IPS-18a (cell line): ENCODE measurements at regions not wholly inside any gene's neighbourhood (a gene's known extent, or its start where the extent isn't known, plus 50 kb on each side); places are given as distances from the start of the nearest gene placed in this dataset.
"Not testable (repeated sequence)": the region's sequence is repeated elsewhere in the genome, so short reads cannot be mapped to it uniquely, and the experiment has no call there.

Experiments used
- H3K27ac ChIP-seq: one replicate; pipeline ENCODE4 v1.5.1; 2013; ENCODE audit warnings: low read length
- H3K27me3 ChIP-seq: one replicate; pipeline ENCODE4 v1.6.1; 2013; ENCODE audit warnings: mild to moderate bottlenecking, low read length; ENCODE audit not compliant: control insufficient read depth, insufficient read depth
- H3K36me3 ChIP-seq: one replicate; pipeline ENCODE4 v1.6.1; 2013; ENCODE audit warnings: low read depth, low read length; ENCODE audit not compliant: control insufficient read depth
- H3K4me1 ChIP-seq: one replicate; pipeline ENCODE4 v1.6.1; 2013; ENCODE audit warnings: low read depth, low read length; ENCODE audit not compliant: control insufficient read depth
- H3K4me3 ChIP-seq: one replicate; pipeline ENCODE4 v1.5.1; 2013; ENCODE audit warnings: low read length
- H3K9ac ChIP-seq: one replicate; pipeline ENCODE4 v1.6.1; 2013; ENCODE audit warnings: mild to moderate bottlenecking, low read length, moderate library complexity
- H3K9me3 ChIP-seq: one replicate; pipeline ENCODE4 v1.6.1; 2013; ENCODE audit warnings: low read depth, low read length; ENCODE audit not compliant: control insufficient read depth

- Histone ChIP-seq H3K9me3 (no peaks in the 10 kb centered on the region), H3K9ac (no peak overlapping the region), H3K27me3 (no peaks in the 10 kb centered on the region), H3K27ac (no peak overlapping the region), H3K4me1 (no peaks in the 10 kb centered on the region), H3K4me3 (no peak overlapping the region), H3K36me3 (no peaks in the 10 kb centered on the region)
Observed at GRCh38 chr4:138341739-138342415, 99.7 kb upstream of the SLC7A11 start.

GRCh38 chr4:138338840-138339239 is 96.7 kb upstream of the SLC7A11 start:
- H3K27ac ChIP-seq: no peak overlapping the region
- H3K4me1 ChIP-seq: no peaks in the 10 kb centered on the region

GRCh38 chr4:138338222-138338621 is 96.1 kb upstream of the SLC7A11 start:
- not testable (repeated sequence) for H3K4me3 ChIP-seq, H3K9me3 ChIP-seq, H3K4me1 ChIP-seq, H3K27me3 ChIP-seq, H3K27ac ChIP-seq, H3K9ac ChIP-seq, H3K36me3 ChIP-seq

More at GRCh38 chr4:138338840-138339239, 96.7 kb upstream of the SLC7A11 start:
- Histone ChIP-seq H3K9me3 (no peaks in the 10 kb centered on the region), H3K27me3 (no peaks in the 10 kb centered on the region), H3K9ac (no peak overlapping the region), H3K4me3 (no peak overlapping the region), H3K36me3 (no peaks in the 10 kb centered on the region)

GRCh38 chr4:138334346-138335016 is 92.3 kb upstream of the SLC7A11 start:
- H3K9ac ChIP-seq: no peak overlapping the region
- no peak overlapping the region for H3K27ac ChIP-seq
- no peaks in the 10 kb centered on the region for H3K4me1 ChIP-seq
- no peaks in the 10 kb centered on the region for H3K9me3 ChIP-seq
- no peaks in the 10 kb centered on the region for H3K36me3 ChIP-seq
- H3K27me3 ChIP-seq: no peaks in the 10 kb centered on the region
- H3K4me3 ChIP-seq: no peak overlapping the region

- not testable (repeated sequence) for H3K9ac ChIP-seq, H3K36me3 ChIP-seq, H3K27ac ChIP-seq
Observed at GRCh38 chr4:138332415-138332814, 90.3 kb upstream of the SLC7A11 start.

GRCh38 chr4:138330531-138330930 is 88.4 kb upstream of the SLC7A11 start:
- no peaks in the 10 kb centered on the region for H3K9me3 ChIP-seq
- no peaks in the 10 kb centered on the region for H3K36me3 ChIP-seq
- peaks cover 12% of the 10 kb centered on the region for H3K4me1 ChIP-seq
- no peak overlapping the region for H3K9ac ChIP-seq
- no peak overlapping the region for H3K4me3 ChIP-seq
- H3K27me3 ChIP-seq: no peaks in the 10 kb centered on the region
- H3K27ac ChIP-seq: no peak overlapping the region

More at GRCh38 chr4:138332415-138332814, 90.3 kb upstream of the SLC7A11 start:
- H3K9me3 ChIP-seq, H3K27me3 ChIP-seq, H3K4me3 ChIP-seq, H3K4me1 ChIP-seq: not testable (repeated sequence)

GRCh38 chr4:138329506-138330070 is 87.4 kb upstream of the SLC7A11 start:
- Histone ChIP-seq H3K27me3 (no peaks in the 10 kb centered on the region), H3K9me3 (no peaks in the 10 kb centered on the region), H3K4me1 (peaks cover 12% of the 10 kb centered on the region), H3K36me3 (no peaks in the 10 kb centered on the region), H3K27ac (no peak overlapping the region), H3K9ac (no peak overlapping the region), H3K4me3 (no peak overlapping the region)

- no peaks in the 10 kb centered on the region for H3K9me3 ChIP-seq
- peaks cover 12% of the 10 kb centered on the region for H3K4me1 ChIP-seq
- no peak overlapping the region for H3K27ac ChIP-seq
- no peak overlapping the region for H3K4me3 ChIP-seq
- H3K36me3 ChIP-seq: no peaks in the 10 kb centered on the region
- H3K27me3 ChIP-seq: no peaks in the 10 kb centered on the region
- no peak overlapping the region for H3K9ac ChIP-seq
Observed at GRCh38 chr4:138327338-138327737, 85.2 kb upstream of the SLC7A11 start.

GRCh38 chr4:138320831-138321230 is 78.7 kb upstream of the SLC7A11 start:
- Histone ChIP-seq H3K27me3 (no peaks in the 10 kb centered on the region), H3K36me3 (no peaks in the 10 kb centered on the region), H3K9me3 (no peaks in the 10 kb centered on the region), H3K4me3 (no peak overlapping the region), H3K4me1 (peaks cover 9% of the 10 kb centered on the region), H3K27ac (no peak overlapping the region), H3K9ac (no peak overlapping the region)

- Histone ChIP-seq H3K36me3 (no peaks in the 10 kb centered on the region), H3K27me3 (no peaks in the 10 kb centered on the region), H3K4me1 (peaks cover 9% of the 10 kb centered on the region), H3K9ac (no peak overlapping the region), H3K9me3 (no peaks in the 10 kb centered on the region), H3K4me3 (no peak overlapping the region), H3K27ac (no peak overlapping the region)
Observed at GRCh38 chr4:138320030-138320429, 77.9 kb upstream of the SLC7A11 start.

GRCh38 chr4:138317175-138317748 is 75.1 kb upstream of the SLC7A11 start:
- Histone ChIP-seq H3K9ac (peak overlapping the region; percentile 1), H3K4me1 (peaks cover 9% of the 10 kb centered on the region), H3K4me3 (no peak overlapping the region), H3K36me3 (no peaks in the 10 kb centered on the region), H3K9me3 (no peaks in the 10 kb centered on the region), H3K27ac (no peak overlapping the region), H3K27me3 (no peaks in the 10 kb centered on the region)
